Loucy (cell line): ENCODE measurements at regions not wholly inside any gene's neighbourhood (a gene's known extent, or its start where the extent isn't known, plus 50 kb on each side); places are given as distances from the start of the nearest gene placed in this dataset.

Experiments used
- H2AFZ ChIP-seq: fragments of 200-600 bp; sonication (generic); 2 replicates; pipeline ENCODE4 v1.6.0; 2016; ENCODE audit warnings: antibody characterized with exemption, mild to moderate bottlenecking, low read length, moderate library complexity
- H3F3A ChIP-seq: fragments of 200-600 bp; 2 replicates; pipeline ENCODE4 v1.6.0; 2016; ENCODE audit warnings: antibody characterized with exemption, low read depth, mild to moderate bottlenecking
- H3K27me3 ChIP-seq: fragments of 200-600 bp; sonication (generic); 2 replicates; pipeline ENCODE4 v1.6.1; 2014; ENCODE audit warnings: low read length, mild to moderate bottlenecking; ENCODE audit not compliant: insufficient read depth, poor library complexity, severe bottlenecking
- H3K36me3 ChIP-seq: fragments of 200-600 bp; sonication (generic); 2 replicates; pipeline ENCODE4 v1.6.1; 2016; ENCODE audit warnings: low read length; ENCODE audit not compliant: insufficient read depth
- H3K4me1 ChIP-seq: fragments of 200-600 bp; sonication (generic); 2 replicates; pipeline ENCODE4 v1.5.1; 2014; ENCODE audit warnings: low read length, mild to moderate bottlenecking; ENCODE audit not compliant: insufficient read depth, poor library complexity, severe bottlenecking
- H3K4me2 ChIP-seq: fragments of 200-600 bp; sonication (generic); 2 replicates; pipeline ENCODE4 v1.6.0; 2014; ENCODE audit warnings: antibody characterized with exemption, low read length, low read depth, mild to moderate bottlenecking; ENCODE audit not compliant: poor library complexity, severe bottlenecking
- H3K4me3 ChIP-seq: fragments of 200-600 bp; sonication (generic); 2 replicates; pipeline ENCODE4 v1.5.1; 2014; ENCODE audit warnings: low read length, mild to moderate bottlenecking, mixed read lengths; ENCODE audit not compliant: poor library complexity, severe bottlenecking
- H3K79me2 ChIP-seq: fragments of 200-600 bp; sonication (generic); 2 replicates; pipeline ENCODE4 v1.6.1; 2014; ENCODE audit warnings: low read length; ENCODE audit not compliant: insufficient read depth
- H3K9ac ChIP-seq: fragments of 200-600 bp; sonication (generic); 2 replicates; pipeline ENCODE4 v1.6.0; 2014; ENCODE audit warnings: mild to moderate bottlenecking, low read depth, low read length, moderate library complexity; ENCODE audit not compliant: poor library complexity, severe bottlenecking
- H3K9me2 ChIP-seq: fragments of 200-600 bp; sonication (generic); replicated peaks from 2 replicates; pipeline ENCODE4 v1.6.1; 2016; ENCODE audit warnings: low read depth, low read length, mixed read lengths
- H3K9me3 ChIP-seq: fragments of 200-600 bp; sonication (generic); 2 replicates; pipeline ENCODE4 v1.6.1; 2014; ENCODE audit warnings: mild to moderate bottlenecking, antibody characterized with exemption, low read length, low read depth; ENCODE audit not compliant: insufficient read depth
- H4K20me1 ChIP-seq: fragments of 200-600 bp; sonication (generic); 2 replicates; pipeline ENCODE4 v1.6.0; 2014; ENCODE audit warnings: antibody characterized with exemption, low read length, mild to moderate bottlenecking; ENCODE audit not compliant: insufficient read depth, poor library complexity, severe bottlenecking
- EZH2phosphoT487 ChIP-seq: fragments of 200-600 bp; IDR thresholded peaks from 2 replicates; pipeline ENCODE4 v1.6.1; 2018; ENCODE audit warnings: antibody characterized with exemption, mild to moderate bottlenecking, moderate library complexity, borderline replicate concordance
- TF ChIP-seq, protein P1 (sequence below): fragments of 200-600 bp; sonication (generic); conservative IDR thresholded peaks from 2 replicates; pipeline ENCODE4 v1.5.1; 2014; ENCODE audit warnings: mild to moderate bottlenecking, antibody characterized with exemption, low read length

DNA sequence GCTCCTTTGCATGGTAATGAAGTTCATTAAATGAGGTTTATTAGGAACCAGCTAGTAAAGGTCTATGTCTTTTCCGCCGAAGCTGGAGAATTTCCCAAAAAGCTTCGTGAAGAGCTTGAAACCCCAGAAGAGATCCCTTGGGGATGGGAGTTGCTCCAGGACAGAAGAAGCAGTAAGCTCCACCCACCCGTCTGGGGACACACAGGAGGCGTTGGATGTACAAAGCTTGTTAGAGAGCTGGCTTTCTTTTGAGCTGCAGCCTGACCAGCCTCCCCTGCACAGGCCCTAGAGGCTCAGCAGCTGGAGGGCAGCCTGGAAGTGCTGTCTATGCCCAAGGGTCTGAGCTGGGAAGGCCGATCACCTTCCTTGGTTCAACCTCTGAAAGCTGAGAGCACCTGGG lies 147.4 kb upstream of the SDK2 start:
- H4K20me1 ChIP-seq: no peaks in the 10 kb centered on the region
- TF ChIP-seq, protein P1, sequence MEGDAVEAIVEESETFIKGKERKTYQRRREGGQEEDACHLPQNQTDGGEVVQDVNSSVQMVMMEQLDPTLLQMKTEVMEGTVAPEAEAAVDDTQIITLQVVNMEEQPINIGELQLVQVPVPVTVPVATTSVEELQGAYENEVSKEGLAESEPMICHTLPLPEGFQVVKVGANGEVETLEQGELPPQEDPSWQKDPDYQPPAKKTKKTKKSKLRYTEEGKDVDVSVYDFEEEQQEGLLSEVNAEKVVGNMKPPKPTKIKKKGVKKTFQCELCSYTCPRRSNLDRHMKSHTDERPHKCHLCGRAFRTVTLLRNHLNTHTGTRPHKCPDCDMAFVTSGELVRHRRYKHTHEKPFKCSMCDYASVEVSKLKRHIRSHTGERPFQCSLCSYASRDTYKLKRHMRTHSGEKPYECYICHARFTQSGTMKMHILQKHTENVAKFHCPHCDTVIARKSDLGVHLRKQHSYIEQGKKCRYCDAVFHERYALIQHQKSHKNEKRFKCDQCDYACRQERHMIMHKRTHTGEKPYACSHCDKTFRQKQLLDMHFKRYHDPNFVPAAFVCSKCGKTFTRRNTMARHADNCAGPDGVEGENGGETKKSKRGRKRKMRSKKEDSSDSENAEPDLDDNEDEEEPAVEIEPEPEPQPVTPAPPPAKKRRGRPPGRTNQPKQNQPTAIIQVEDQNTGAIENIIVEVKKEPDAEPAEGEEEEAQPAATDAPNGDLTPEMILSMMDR: no peak
- no peak for TF ChIP-seq EZH2phosphoT487
- H3K36me3 ChIP-seq: no peaks in the 10 kb centered on the region
- no peaks in the 10 kb centered on the region for H3K27me3 ChIP-seq
- H3K4me1 ChIP-seq: peaks cover 11% of the 10 kb centered on the region
- H3K79me2 ChIP-seq: no peaks in the 10 kb centered on the region
- H3K4me2 ChIP-seq: no peak overlapping the region
- H3K9me3 ChIP-seq: no peaks in the 10 kb centered on the region
- H3K9me2 ChIP-seq: no peaks in the 10 kb centered on the region
- no peak overlapping the region for H3K9ac ChIP-seq
- no peak overlapping the region for H2AFZ ChIP-seq
- H3K4me3 ChIP-seq: no peak overlapping the region
- H3F3A ChIP-seq: no peaks in the 10 kb centered on the region

DNA sequence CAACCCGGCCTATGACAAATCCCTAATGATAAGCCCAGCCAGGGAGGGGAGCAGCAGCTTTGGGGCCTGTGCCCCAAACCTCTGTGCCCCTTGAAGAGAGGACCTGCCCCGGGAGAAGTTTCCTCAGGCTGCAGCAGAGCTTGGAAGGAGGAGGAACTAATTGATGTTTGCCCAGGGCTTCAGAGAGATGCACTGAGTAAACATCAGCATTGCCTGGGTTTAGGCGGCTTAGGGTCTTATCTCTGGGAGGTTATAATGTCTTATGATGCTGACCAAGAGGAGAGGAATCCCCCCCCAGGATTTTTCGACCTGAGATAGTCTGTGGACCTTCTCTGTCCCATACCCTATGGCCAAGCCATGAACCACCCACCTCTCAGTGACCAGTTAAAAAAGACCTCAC lies 148.7 kb upstream of the SDK2 start:
- H2AFZ ChIP-seq: no peak overlapping the region
- H3K4me1 ChIP-seq: peaks cover 11% of the 10 kb centered on the region
- H3K9me2 ChIP-seq: no peaks in the 10 kb centered on the region
- TF ChIP-seq, protein P1: no peak
- no peak for TF ChIP-seq EZH2phosphoT487
- no peaks in the 10 kb centered on the region for H3K27me3 ChIP-seq
- H3F3A ChIP-seq: no peaks in the 10 kb centered on the region
- no peak overlapping the region for H3K9ac ChIP-seq
- no peak overlapping the region for H3K4me3 ChIP-seq
- H3K79me2 ChIP-seq: no peaks in the 10 kb centered on the region
- H3K9me3 ChIP-seq: no peaks in the 10 kb centered on the region
- H4K20me1 ChIP-seq: no peaks in the 10 kb centered on the region
- H3K4me2 ChIP-seq: no peak overlapping the region
- H3K36me3 ChIP-seq: no peaks in the 10 kb centered on the region

DNA sequence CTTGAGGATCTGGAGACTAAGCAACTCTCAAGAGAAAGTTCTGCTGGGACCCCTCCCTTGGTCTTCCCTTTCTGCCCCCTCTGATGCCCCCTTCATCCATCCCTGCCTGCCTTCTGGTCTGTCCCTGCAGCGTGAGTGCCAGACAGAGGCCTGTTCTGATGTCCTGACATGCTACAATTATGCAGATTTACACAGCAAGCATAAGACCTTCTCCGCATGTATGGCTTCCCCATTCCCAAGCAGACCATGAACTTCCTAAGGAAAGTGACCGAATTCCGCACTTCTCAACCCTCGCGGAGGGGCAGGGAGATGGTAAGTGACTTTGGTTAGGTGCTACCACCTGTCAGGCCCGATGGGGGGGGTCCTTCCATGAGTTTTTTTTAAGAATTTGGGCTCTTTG lies 150.1 kb upstream of the SDK2 start:
- H3K9me2 ChIP-seq: no peaks in the 10 kb centered on the region
- H3K36me3 ChIP-seq: no peaks in the 10 kb centered on the region
- no peak overlapping the region for H3K4me2 ChIP-seq
- no peak overlapping the region for H3K9ac ChIP-seq
- H3K9me3 ChIP-seq: no peaks in the 10 kb centered on the region
- no peak overlapping the region for H2AFZ ChIP-seq
- H3K79me2 ChIP-seq: no peaks in the 10 kb centered on the region
- peaks cover 11% of the 10 kb centered on the region for H3K4me1 ChIP-seq
- H3F3A ChIP-seq: no peaks in the 10 kb centered on the region
- TF ChIP-seq EZH2phosphoT487: no peak
- TF ChIP-seq, protein P1: no peak
- no peaks in the 10 kb centered on the region for H4K20me1 ChIP-seq
- no peaks in the 10 kb centered on the region for H3K27me3 ChIP-seq
- H3K4me3 ChIP-seq: no peak overlapping the region
